GM20431 (cell line): ENCODE measurements at regions not wholly inside any gene's neighbourhood (a gene's known extent, or its start where the extent isn't known, plus 50 kb on each side); places are given as distances from the start of the nearest gene placed in this dataset.
"Not testable (repeated sequence)": the region's sequence is repeated elsewhere in the genome, so short reads cannot be mapped to it uniquely, and the experiment has no call there.

Experiments
- in situ Hi-C: fragments of 300-500 bp; cut with MseI, MboI; formaldehyde crosslinking; loops from one replicate; pipeline ENCODE4 v1.15.0; 2020; ENCODE audit warnings: low sequenced_read_pairs; ENCODE audit not compliant: unreplicated experiment

DNA sequence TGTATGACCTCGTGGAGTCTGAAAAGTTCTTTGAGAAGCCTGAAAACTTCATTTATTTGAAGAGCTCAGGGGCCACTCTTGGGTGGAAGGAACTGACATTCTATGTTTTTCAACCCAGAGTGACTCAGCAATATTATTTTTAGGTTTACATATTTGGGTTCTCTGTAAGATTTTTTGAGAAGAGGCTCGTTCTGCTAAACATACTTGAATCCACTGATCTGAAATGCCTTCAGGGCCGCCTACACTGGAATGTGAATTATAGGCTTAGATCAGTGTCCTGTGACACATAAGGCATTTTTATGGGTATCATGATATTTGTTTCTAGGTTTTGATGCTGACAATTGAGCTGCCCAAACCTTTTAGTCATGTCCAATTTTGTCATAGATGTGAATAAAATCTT, 86.2 kb downstream of the PSAT1 start:
- in situ Hi-C loops = no loop called here

GRCh38 chr9:78386348-78386747, 89.4 kb downstream of the PSAT1 start:
- in situ Hi-C loops = no loop called here

- in situ Hi-C loops = no loop called here
These were observed 89.8 kb downstream of the PSAT1 start for GRCh38 chr9:78386773-78387172.

GRCh38 chr9:78393340-78393739, 96.4 kb downstream of the PSAT1 start:
- in situ Hi-C loops = no loop called here

DNA sequence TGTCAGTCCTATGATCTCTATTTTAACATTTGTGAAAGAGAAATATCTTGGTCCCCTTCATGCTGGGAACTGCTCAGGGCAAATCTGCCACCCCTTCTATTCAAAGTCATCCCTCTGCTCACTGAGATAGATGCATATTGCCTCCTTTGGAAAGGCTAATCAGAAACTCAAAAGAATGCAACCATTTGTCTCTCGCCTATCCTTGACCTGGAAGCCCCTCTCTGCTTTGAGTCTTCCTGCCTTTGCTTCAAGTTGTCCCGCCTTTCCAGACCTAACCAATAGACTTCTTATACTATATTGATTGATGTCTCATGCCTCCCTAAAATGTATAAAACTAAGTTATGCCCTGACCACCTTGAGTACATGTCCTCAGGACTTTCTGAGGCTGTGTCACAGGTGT, 97.0 kb downstream of the PSAT1 start:
- in situ Hi-C loops = no loop called here

DNA sequence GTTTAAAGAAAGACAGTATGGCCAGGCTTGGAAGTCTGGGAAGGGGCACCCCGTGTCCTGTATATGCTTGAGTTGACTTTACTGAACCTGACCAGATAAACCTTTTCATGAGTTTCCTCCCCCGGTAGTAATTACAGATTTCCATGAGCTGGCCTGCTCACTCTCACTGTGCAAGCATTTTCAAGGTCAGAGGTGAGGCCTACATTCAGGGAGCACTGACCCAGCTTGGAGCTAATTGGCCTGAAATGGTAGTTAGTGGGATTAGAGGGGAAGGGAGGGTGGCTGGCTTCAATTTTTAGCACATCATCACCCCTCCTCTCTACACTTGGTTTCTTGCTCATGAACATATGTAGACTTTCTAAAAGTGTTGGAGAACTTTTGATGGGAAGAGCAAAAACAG, 99.2 kb downstream of the PSAT1 start:
- in situ Hi-C loops = no loop called here

DNA sequence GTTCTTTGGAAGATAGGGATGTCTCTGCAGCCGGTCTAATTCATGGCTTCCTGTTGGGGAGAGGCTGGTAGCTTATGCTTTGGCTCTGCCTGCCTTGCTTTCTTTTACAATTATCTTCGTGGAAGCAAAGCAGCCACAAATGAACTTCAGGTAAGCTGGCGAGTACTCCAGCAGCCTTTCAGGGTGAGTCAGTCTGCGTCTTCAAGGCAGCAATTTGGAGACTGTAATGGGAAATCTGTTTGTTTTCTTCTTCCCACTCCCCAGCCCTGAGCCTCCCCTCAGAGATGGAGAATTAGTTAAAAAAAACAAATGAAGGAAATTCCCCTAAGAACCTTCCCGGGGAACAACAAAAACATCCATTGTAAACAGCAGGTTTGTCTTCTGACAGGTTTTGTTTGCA, 100.1 kb downstream of the PSAT1 start:
- in situ Hi-C loops = no loop called here

DNA sequence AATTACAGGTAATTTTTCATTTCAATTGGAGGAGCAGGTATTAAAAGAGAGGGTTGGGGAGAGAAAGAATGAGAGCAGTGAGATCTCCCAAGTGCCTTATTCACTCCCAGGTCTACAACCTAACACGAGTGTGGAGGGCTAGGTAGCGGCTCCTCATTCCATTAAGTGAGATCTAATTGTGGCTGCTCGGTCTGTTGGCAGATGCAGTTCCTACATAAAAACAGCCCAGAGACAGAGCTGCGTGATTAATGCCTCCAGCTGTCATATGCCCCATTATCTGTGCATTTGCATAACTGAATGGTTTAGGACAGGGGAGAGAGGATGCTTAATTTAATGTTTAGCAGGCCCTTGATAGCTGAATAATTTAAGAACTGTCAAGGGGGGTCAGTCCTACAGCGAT, 100.5 kb downstream of the PSAT1 start:
- in situ Hi-C loops = no loop called here

GRCh38 chr9:78399153-78399552, 102.2 kb downstream of the PSAT1 start:
- in situ Hi-C loops = no loop called here

GRCh38 chr9:78400496-78400895, 103.6 kb downstream of the PSAT1 start:
- in situ Hi-C loops = no loop called here

GRCh38 chr9:78405461-78405860, 108.5 kb downstream of the PSAT1 start:
- in situ Hi-C loops = no loop called here

DNA sequence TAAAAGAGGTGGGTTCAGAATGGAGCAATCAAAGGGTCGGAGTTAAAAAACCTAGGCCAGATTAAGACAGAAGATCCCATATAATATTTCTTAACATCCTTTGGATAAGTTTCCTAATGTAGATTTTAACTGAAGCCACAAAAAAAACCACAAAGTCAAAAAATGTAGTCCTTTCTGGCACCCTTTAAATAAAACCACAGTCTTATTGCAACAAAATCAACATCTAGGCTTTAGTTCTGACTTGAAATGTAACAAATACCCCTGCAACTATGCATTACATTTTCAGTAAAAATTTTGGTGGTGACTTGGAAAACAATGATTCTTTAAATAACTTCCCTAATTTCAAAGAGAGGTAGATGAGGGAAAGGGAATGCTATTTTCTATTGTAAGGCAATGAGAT, 109.2 kb downstream of the PSAT1 start:
- in situ Hi-C loops = no loop called here

DNA sequence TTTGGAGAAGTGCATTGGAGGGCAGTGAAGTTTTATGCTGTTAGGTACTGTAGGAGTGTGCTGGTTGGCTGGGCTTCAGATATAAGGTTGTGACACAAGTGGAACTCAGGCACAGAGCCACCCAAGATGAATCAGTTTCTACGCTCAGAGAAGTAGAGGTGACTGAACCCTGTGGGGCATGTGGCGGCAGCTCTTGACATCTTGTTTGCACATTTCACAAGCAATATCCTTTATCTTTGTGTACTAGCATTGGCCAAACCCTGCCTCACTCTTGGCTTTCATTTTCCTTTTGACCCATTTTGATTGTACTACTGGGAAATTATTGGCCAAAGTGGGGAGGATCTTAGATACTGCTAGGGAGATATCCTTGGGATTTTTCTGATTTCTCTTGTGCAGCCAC, 110.0 kb downstream of the PSAT1 start:
- in situ Hi-C loops = no loop called here

GRCh38 chr9:78407636-78408312, 110.8 kb downstream of the PSAT1 start:
- in situ Hi-C loops = no loop called here

DNA sequence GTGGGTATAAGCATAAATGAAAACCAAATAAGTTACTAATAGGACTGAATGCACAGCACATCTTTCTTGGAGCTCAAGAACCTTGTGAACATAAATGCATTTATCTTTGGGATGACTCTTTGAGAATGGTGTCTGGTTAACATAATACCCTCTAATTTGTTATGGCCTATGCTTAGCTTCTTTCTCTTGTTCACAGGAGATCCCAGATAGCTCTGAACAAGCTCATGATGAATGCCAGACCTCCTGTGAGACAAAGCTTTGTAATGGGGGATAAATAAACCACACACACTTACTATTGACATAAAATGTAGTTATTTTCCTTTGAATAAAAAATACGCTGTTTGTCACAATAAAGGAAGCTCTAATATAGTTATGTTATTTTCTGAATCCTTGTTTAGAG, 111.5 kb downstream of the PSAT1 start:
- in situ Hi-C loops = no loop called here

- in situ Hi-C loops = not testable (repeated sequence)
These were observed 113.1 kb downstream of the PSAT1 start for GRCh38 chr9:78409928-78410510.

- in situ Hi-C loops = no loop called here
These were observed 125.4 kb downstream of the PSAT1 start for GRCh38 chr9:78422309-78422708.

DNA sequence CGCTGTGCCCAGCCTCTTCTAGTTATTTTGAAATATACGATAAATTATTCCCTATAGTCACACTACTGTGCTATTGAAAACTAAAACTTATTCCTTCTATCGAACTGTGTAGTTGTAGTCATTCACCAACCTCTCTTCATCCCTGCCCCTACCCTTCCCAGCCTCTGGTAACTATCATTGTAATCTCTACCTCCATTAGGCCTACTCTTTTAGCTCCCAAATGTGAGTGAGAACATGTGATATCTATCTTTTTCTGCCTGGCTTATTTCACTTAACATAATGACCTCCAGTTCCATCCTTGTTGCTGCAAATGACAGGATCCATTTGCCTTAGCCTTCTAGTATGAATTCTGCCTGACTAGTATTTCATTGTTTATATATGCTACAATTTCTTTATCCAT, 127.4 kb downstream of the PSAT1 start:
- in situ Hi-C loops = no loop called here

- in situ Hi-C loops = no loop called here
These were observed 131.7 kb downstream of the PSAT1 start for GRCh38 chr9:78428640-78429039.

- in situ Hi-C loops = no loop called here
These were observed 133.5 kb downstream of the PSAT1 start for GRCh38 chr9:78430387-78430786.

GRCh38 chr9:78431039-78431438, 134.1 kb downstream of the PSAT1 start:
- in situ Hi-C loops = not testable (repeated sequence)

- in situ Hi-C loops = no loop called here
These were observed 139.9 kb downstream of the PSAT1 start for GRCh38 chr9:78436873-78437272.
